ENCODE measurements at regions not wholly inside any gene's neighbourhood (a gene's known extent, or its start where the extent isn't known, plus 50 kb on each side); places are given as distances from the start of the nearest gene placed in this dataset.

GRCh38 chr5:57102189-57102904 is 71.5 kb upstream of the GPBP1 start:
- POLR2A ChIA-PET: no interaction called here
- no peak for TF ChIP-seq CTCF (IDR thresholded peaks at IDR 0.05; ENCODE audit: insufficient read depth, low read length, missing control alignments)
- no peak for DNase-seq (ENCODE audit: low read depth, low spot score)
- CTCF ChIA-PET: interaction anchor here (1.0 kb wide), 1 partner anchor 10 kb away, joined by 5 read pairs; no protein-coding TSS in a partner anchor
- H3K4me3 ChIP-seq (ENCODE audit: low read depth, low read length): no peak overlapping the region

- POLR2A ChIA-PET: no interaction called here
- CTCF ChIA-PET: interaction anchor here (1.0 kb wide), 1 partner anchor 11 kb away, joined by 5 read pairs; no protein-coding TSS in a partner anchor
- TF ChIP-seq CTCF (IDR thresholded peaks at IDR 0.05; ENCODE audit: insufficient read depth, low read length, missing control alignments): no peak
- no peak for DNase-seq (ENCODE audit: low read depth, low spot score)
- no peak overlapping the region for H3K4me3 ChIP-seq (ENCODE audit: low read depth, low read length)
These were observed 71.0 kb upstream of the GPBP1 start for GRCh38 chr5:57102905-57103255.

GRCh38 chr5:57103317-57103907 is 70.4 kb upstream of the GPBP1 start:
- TF ChIP-seq CTCF (IDR thresholded peaks at IDR 0.05; ENCODE audit: insufficient read depth, low read length, missing control alignments): no peak
- ChIA-PET CTCF (no interaction called here), POLR2A (no interaction called here)
- no peak overlapping the region for H3K4me3 ChIP-seq (ENCODE audit: low read depth, low read length)
- no peak for DNase-seq (ENCODE audit: low read depth, low spot score)

GRCh38 chr5:57106661-57107060 is 67.2 kb upstream of the GPBP1 start:
- POLR2A ChIA-PET: no interaction called here
- no peak for DNase-seq (ENCODE audit: low read depth, low spot score)
- CTCF ChIA-PET: no interaction called here
- no peak overlapping the region for H3K4me3 ChIP-seq (ENCODE audit: low read depth, low read length)
- TF ChIP-seq CTCF (IDR thresholded peaks at IDR 0.05; ENCODE audit: insufficient read depth, low read length, missing control alignments): no peak

GRCh38 chr5:57111993-57112392 is 61.9 kb upstream of the GPBP1 start:
- ChIA-PET POLR2A (no interaction called here), CTCF (no interaction called here)
- TF ChIP-seq CTCF (IDR thresholded peaks at IDR 0.05; ENCODE audit: insufficient read depth, low read length, missing control alignments): no peak
- no peak overlapping the region for H3K4me3 ChIP-seq (ENCODE audit: low read depth, low read length)
- no peak for DNase-seq (ENCODE audit: low read depth, low spot score)

- no peak for TF ChIP-seq CTCF (IDR thresholded peaks at IDR 0.05; ENCODE audit: insufficient read depth, low read length, missing control alignments)
- no peak overlapping the region for H3K4me3 ChIP-seq (ENCODE audit: low read depth, low read length)
- DNase-seq (ENCODE audit: low read depth, low spot score): no peak
- ChIA-PET POLR2A (no interaction called here), CTCF (no interaction called here)
These were observed 60.4 kb upstream of the GPBP1 start for GRCh38 chr5:57113481-57113880.

Measured in AG04449 (cell line).